Upper lobe of left lung (tissue), 6 donors: ENCODE measurements at regions not wholly inside any gene's neighbourhood (a gene's known extent, or its start where the extent isn't known, plus 50 kb on each side); places are given as distances from the start of the nearest gene placed in this dataset.

Source experiments
- ATAC-seq, 2 donors: fragments of 200-7000 bp; cut with Tn5 transposase; one replicate each; pipeline ENCODE4 v1.9.1; 2022; ENCODE audit warnings: mild to moderate bottlenecking in 2 of 2, moderate library complexity in 2 of 2; ENCODE audit not compliant: low FRiP score in 2 of 2
- DNase-seq, 2 donors: peaks; one replicate each; pipeline ENCODE4 v3.0.0-alpha.2; 2019 to 2020
- H3K27ac ChIP-seq, 4 donors: fragments of 200-600 bp; sonication (generic); one replicate each; pipeline ENCODE4 v1.5.1; 2016 to 2019
- H3K27me3 ChIP-seq, 4 donors: fragments of 200-600 bp; sonication (generic); one replicate each; pipeline ENCODE4 v1.5.1; 2017 to 2019
- H3K36me3 ChIP-seq, 4 donors: fragments of 200-600 bp; sonication (generic); one replicate each; pipeline ENCODE4 v1.5.1; 2016 to 2019
- H3K4me1 ChIP-seq, 4 donors: fragments of 200-600 bp; sonication (generic); one replicate each; pipeline ENCODE4 v1.5.1; 2018 to 2019
- H3K4me3 ChIP-seq, 4 donors: fragments of 200-600 bp; sonication (generic); one replicate each; pipeline ENCODE4 v1.5.1; 2017 to 2019; ENCODE audit warnings: mild to moderate bottlenecking in 2 of 4, moderate library complexity in 1 of 4
- H3K9me3 ChIP-seq, 4 donors: fragments of 200-600 bp; sonication (generic); one replicate each; pipeline ENCODE4 v1.5.1; 2018 to 2019
- CTCF ChIP-seq, 6 experiments: fragments of 450-650 bp in 4 of 6; fragments of 200-600 bp in 2 of 6; sonication (generic) in 2 of 6; IDR thresholded peaks; one replicate each; pipeline ENCODE4 v1.5.1; 2016 to 2019; ENCODE audit warnings: antibody characterized with exemption in 6 of 6
- EP300 ChIP-seq, 4 donors: sonication (generic); formaldehyde crosslinking; IDR thresholded peaks; one replicate each; pipeline ENCODE4 v1.5.1; 2017; ENCODE audit warnings: antibody characterized with exemption in 4 of 4, control low read depth in 2 of 4
- POLR2A ChIP-seq, 4 donors: fragments of 450-650 bp; IDR thresholded peaks; one replicate each; pipeline ENCODE4 v1.5.1; 2016 to 2017; ENCODE audit warnings: antibody characterized with exemption in 4 of 4, mild to moderate bottlenecking in 2 of 4
- POLR2AphosphoS5 ChIP-seq, 2 donors: sonication (generic); formaldehyde crosslinking; IDR thresholded peaks; one replicate each; pipeline ENCODE4 v1.5.1; 2017; ENCODE audit warnings: antibody characterized with exemption in 2 of 2
- WGBS, 2 donors: methylation state at CpG; one replicate each; pipeline ENCODE4 v1.1.5; 2017 to 2018; 5-methylcytosine and 5-hydroxymethylcytosine counted together
- donor health status: DM: no; HTN: no; CAD: no; lungs with moderate emphysema.
- donor health status: DM: no; HTN: yes; CAD: no; lungs with severe emphysema.

GRCh38 chr14:53783256-53783655, 173.4 kb downstream of the BMP4 start:
- H3K27me3 ChIP-seq = no peaks in the 10 kb centered on the region
- TF ChIP-seq CTCF (IDR thresholded peaks at IDR 0.05) (no peak), EP300 (IDR thresholded peaks at IDR 0.05) (no peak), POLR2A (IDR thresholded peaks at IDR 0.05) (no peak), POLR2AphosphoS5 (IDR thresholded peaks at IDR 0.05) (no peak)

GRCh38 chr14:53780051-53780555, 176.5 kb downstream of the BMP4 start:
- H3K27ac ChIP-seq = no peak overlapping the region
- no peak for ATAC-seq
- no peak overlapping the region for H3K4me3 ChIP-seq
- no peaks in the 10 kb centered on the region for H3K27me3 ChIP-seq
- no peaks in the 10 kb centered on the region for H3K4me1 ChIP-seq
- DNase-seq = no peak
- TF ChIP-seq POLR2A (IDR thresholded peaks at IDR 0.05) = no peak
- no peak for TF ChIP-seq CTCF (IDR thresholded peaks at IDR 0.05)
- no peak for TF ChIP-seq EP300 (IDR thresholded peaks at IDR 0.05)
- no peak for TF ChIP-seq POLR2AphosphoS5 (IDR thresholded peaks at IDR 0.05)
- 92 to 95% methylated on average over 7 of the region's 7 CpGs for WGBS, 2 donors
- H3K9me3 ChIP-seq = no peaks in the 10 kb centered on the region
- no peaks in the 10 kb centered on the region for H3K36me3 ChIP-seq

More at GRCh38 chr14:53783256-53783655, 173.4 kb downstream of the BMP4 start:
- Histone ChIP-seq H3K9me3 (no peaks in the 10 kb centered on the region), H3K27ac (no peak overlapping the region), H3K4me3 (no peak overlapping the region), H3K4me1 (no peaks in the 10 kb centered on the region), H3K36me3 (no peaks in the 10 kb centered on the region)
- no peak for ATAC-seq
- DNase-seq = no peak

- H3K9me3 ChIP-seq = no peaks in the 10 kb centered on the region
- ATAC-seq = no peak
- WGBS, 2 donors = 56 to 60% methylated on average over 2 of the region's 2 CpGs
- DNase-seq = no peak
- no peaks in the 10 kb centered on the region for H3K27me3 ChIP-seq
- H3K36me3 ChIP-seq = no peaks in the 10 kb centered on the region
- no peak for TF ChIP-seq POLR2AphosphoS5 (IDR thresholded peaks at IDR 0.05)
- TF ChIP-seq EP300 (IDR thresholded peaks at IDR 0.05) = no peak
- no peak for TF ChIP-seq CTCF (IDR thresholded peaks at IDR 0.05)
- no peak for TF ChIP-seq POLR2A (IDR thresholded peaks at IDR 0.05)
- H3K4me3 ChIP-seq = no peak overlapping the region
- H3K27ac ChIP-seq = no peak overlapping the region
- H3K4me1 ChIP-seq = no peaks in the 10 kb centered on the region
These were observed 177.3 kb downstream of the BMP4 start for GRCh38 chr14:53779301-53779700.

- ATAC-seq (no peak), DNase-seq (no peak)
- H3K9me3 ChIP-seq = no peaks in the 10 kb centered on the region
- H3K36me3 ChIP-seq = no peaks in the 10 kb centered on the region
- H3K4me3 ChIP-seq = no peak overlapping the region
- no peak for TF ChIP-seq POLR2AphosphoS5 (IDR thresholded peaks at IDR 0.05)
- no peak for TF ChIP-seq CTCF (IDR thresholded peaks at IDR 0.05)
- no peak for TF ChIP-seq POLR2A (IDR thresholded peaks at IDR 0.05)
- TF ChIP-seq EP300 (IDR thresholded peaks at IDR 0.05) = no peak
- H3K27ac ChIP-seq = no peak overlapping the region
- H3K4me1 ChIP-seq = no peaks in the 10 kb centered on the region
- no peaks in the 10 kb centered on the region for H3K27me3 ChIP-seq
These were observed 178.4 kb downstream of the BMP4 start for GRCh38 chr14:53778263-53778662.

- ATAC-seq = no peak
- no peaks in the 10 kb centered on the region for H3K36me3 ChIP-seq
- no peaks in the 10 kb centered on the region for H3K4me1 ChIP-seq
- H3K4me3 ChIP-seq = no peak overlapping the region
- no peaks in the 10 kb centered on the region for H3K9me3 ChIP-seq
- TF ChIP-seq POLR2AphosphoS5 (IDR thresholded peaks at IDR 0.05) (no peak), CTCF (IDR thresholded peaks at IDR 0.05) (no peak), EP300 (IDR thresholded peaks at IDR 0.05) (no peak), POLR2A (IDR thresholded peaks at IDR 0.05) (no peak)
- H3K27ac ChIP-seq = no peak overlapping the region
- H3K27me3 ChIP-seq = no peaks in the 10 kb centered on the region
- DNase-seq = no peak
- 87 to 90% methylated on average over 5 of the region's 5 CpGs for WGBS, 2 donors
These were observed 183.7 kb downstream of the BMP4 start for GRCh38 chr14:53772936-53773335.
